Loucy (cell line): ENCODE measurements at regions not wholly inside any gene's neighbourhood (a gene's known extent, or its start where the extent isn't known, plus 50 kb on each side); places are given as distances from the start of the nearest gene placed in this dataset.

ENCODE experiments used
- H2AFZ ChIP-seq: fragments of 200-600 bp; sonication (generic); 2 replicates; pipeline ENCODE4 v1.6.0; 2016; ENCODE audit warnings: antibody characterized with exemption, mild to moderate bottlenecking, low read length, moderate library complexity
- H3F3A ChIP-seq: fragments of 200-600 bp; 2 replicates; pipeline ENCODE4 v1.6.0; 2016; ENCODE audit warnings: antibody characterized with exemption, low read depth, mild to moderate bottlenecking
- H3K27me3 ChIP-seq: fragments of 200-600 bp; sonication (generic); 2 replicates; pipeline ENCODE4 v1.6.1; 2014; ENCODE audit warnings: low read length, mild to moderate bottlenecking; ENCODE audit not compliant: insufficient read depth, poor library complexity, severe bottlenecking
- H3K36me3 ChIP-seq: fragments of 200-600 bp; sonication (generic); 2 replicates; pipeline ENCODE4 v1.6.1; 2016; ENCODE audit warnings: low read length; ENCODE audit not compliant: insufficient read depth
- H3K4me1 ChIP-seq: fragments of 200-600 bp; sonication (generic); 2 replicates; pipeline ENCODE4 v1.5.1; 2014; ENCODE audit warnings: low read length, mild to moderate bottlenecking; ENCODE audit not compliant: insufficient read depth, poor library complexity, severe bottlenecking
- H3K4me2 ChIP-seq: fragments of 200-600 bp; sonication (generic); 2 replicates; pipeline ENCODE4 v1.6.0; 2014; ENCODE audit warnings: antibody characterized with exemption, low read length, low read depth, mild to moderate bottlenecking; ENCODE audit not compliant: poor library complexity, severe bottlenecking
- H3K4me3 ChIP-seq: fragments of 200-600 bp; sonication (generic); 2 replicates; pipeline ENCODE4 v1.5.1; 2014; ENCODE audit warnings: low read length, mild to moderate bottlenecking, mixed read lengths; ENCODE audit not compliant: poor library complexity, severe bottlenecking
- H3K79me2 ChIP-seq: fragments of 200-600 bp; sonication (generic); 2 replicates; pipeline ENCODE4 v1.6.1; 2014; ENCODE audit warnings: low read length; ENCODE audit not compliant: insufficient read depth
- H3K9ac ChIP-seq: fragments of 200-600 bp; sonication (generic); 2 replicates; pipeline ENCODE4 v1.6.0; 2014; ENCODE audit warnings: mild to moderate bottlenecking, low read depth, low read length, moderate library complexity; ENCODE audit not compliant: poor library complexity, severe bottlenecking
- H3K9me2 ChIP-seq: fragments of 200-600 bp; sonication (generic); replicated peaks from 2 replicates; pipeline ENCODE4 v1.6.1; 2016; ENCODE audit warnings: low read depth, low read length, mixed read lengths
- H3K9me3 ChIP-seq: fragments of 200-600 bp; sonication (generic); 2 replicates; pipeline ENCODE4 v1.6.1; 2014; ENCODE audit warnings: mild to moderate bottlenecking, antibody characterized with exemption, low read length, low read depth; ENCODE audit not compliant: insufficient read depth
- H4K20me1 ChIP-seq: fragments of 200-600 bp; sonication (generic); 2 replicates; pipeline ENCODE4 v1.6.0; 2014; ENCODE audit warnings: antibody characterized with exemption, low read length, mild to moderate bottlenecking; ENCODE audit not compliant: insufficient read depth, poor library complexity, severe bottlenecking
- CTCF ChIP-seq: fragments of 200-600 bp; sonication (generic); conservative IDR thresholded peaks from 2 replicates; pipeline ENCODE4 v1.5.1; 2014; ENCODE audit warnings: mild to moderate bottlenecking, antibody characterized with exemption, low read length
- EZH2phosphoT487 ChIP-seq: fragments of 200-600 bp; IDR thresholded peaks from 2 replicates; pipeline ENCODE4 v1.6.1; 2018; ENCODE audit warnings: antibody characterized with exemption, mild to moderate bottlenecking, moderate library complexity, borderline replicate concordance

GRCh38 chr12:92224685-92225331, 79.2 kb upstream of the BTG1 start:
- Histone ChIP-seq H3K9ac (no peak overlapping the region), H3K9me2 (0 out of 2 replicates have a peak, but pooled peaks cover 4% of the 10 kb centered on the region), H3K36me3 (no peaks in the 10 kb centered on the region), H3K9me3 (no peaks in the 10 kb centered on the region), H3K4me3 (no peak overlapping the region), H2AFZ (peak overlapping the region; percentile 43; the same call in 1 of the 2 replicates), H3K79me2 (no peaks in the 10 kb centered on the region), H3K27me3 (no peaks in the 10 kb centered on the region), H3K4me1 (no peaks in the 10 kb centered on the region), H4K20me1 (no peaks in the 10 kb centered on the region), H3F3A (no peaks in the 10 kb centered on the region), H3K4me2 (no peak overlapping the region)
- TF ChIP-seq CTCF (no peak), EZH2phosphoT487 (no peak)

GRCh38 chr12:92223481-92223880, 77.8 kb upstream of the BTG1 start:
- H3F3A ChIP-seq = no peaks in the 10 kb centered on the region
- no peaks in the 10 kb centered on the region for H3K36me3 ChIP-seq
- no peaks in the 10 kb centered on the region for H4K20me1 ChIP-seq
- no peaks in the 10 kb centered on the region for H3K27me3 ChIP-seq
- TF ChIP-seq CTCF (no peak), EZH2phosphoT487 (no peak)
- no peak overlapping the region for H3K4me3 ChIP-seq
- 0 out of 2 replicates have a peak, but pooled peaks cover 4% of the 10 kb centered on the region for H3K9me2 ChIP-seq
- no peaks in the 10 kb centered on the region for H3K9me3 ChIP-seq
- H3K79me2 ChIP-seq = no peaks in the 10 kb centered on the region
- H3K9ac ChIP-seq = no peak overlapping the region
- no peak overlapping the region for H2AFZ ChIP-seq
- no peak overlapping the region for H3K4me2 ChIP-seq
- H3K4me1 ChIP-seq = no peaks in the 10 kb centered on the region

GRCh38 chr12:92221656-92222315, 76.1 kb upstream of the BTG1 start:
- H3K4me1 ChIP-seq = no peaks in the 10 kb centered on the region
- no peak overlapping the region for H3K4me2 ChIP-seq
- H3F3A ChIP-seq = no peaks in the 10 kb centered on the region
- no peaks in the 10 kb centered on the region for H3K79me2 ChIP-seq
- TF ChIP-seq CTCF = no peak
- no peak for TF ChIP-seq EZH2phosphoT487
- H4K20me1 ChIP-seq = no peaks in the 10 kb centered on the region
- no peaks in the 10 kb centered on the region for H3K27me3 ChIP-seq
- H3K9me3 ChIP-seq = no peaks in the 10 kb centered on the region
- no peaks in the 10 kb centered on the region for H3K36me3 ChIP-seq
- no peak overlapping the region for H2AFZ ChIP-seq
- H3K9me2 ChIP-seq = no peaks in the 10 kb centered on the region
- H3K9ac ChIP-seq = no peak overlapping the region
- H3K4me3 ChIP-seq = no peak overlapping the region
